GM12878 (cell line): ENCODE measurements at regions not wholly inside any gene's neighbourhood (a gene's known extent, or its start where the extent isn't known, plus 50 kb on each side); places are given as distances from the start of the nearest gene placed in this dataset.

ENCODE experiments used
- ATAC-seq: fragments of 200-7000 bp; cut with Tn5 transposase; 3 replicates; pipeline ENCODE4 v1.9.1; 2020; ENCODE audit warnings: mild to moderate bottlenecking, moderate library complexity
- BruUV-seq: library from RNA; stranded (reverse); fragments of 400-500 nt; replicated peaks from 2 replicates; lab custom pipeline; 2021; lab: Mats Ljungman, UMichigan
- CTCF ChIA-PET: fragments of 300-600 bp; sonication (Branson Sonifier 250); formaldehyde crosslinking; extraction: SDS; loops from one replicate; lab custom pipeline; 2021; ENCODE audit warnings: inconsistent platforms; lab: Yijun Ruan, JAX
- POLR2A ChIA-PET: fragments of 350-600 bp; formaldehyde crosslinking; extraction: SDS; loops from one replicate; lab custom pipeline; 2021; ENCODE audit warnings: inconsistent platforms; lab: Charles Lee
- RAD21 ChIA-PET: fragments of 300-600 bp; sonication (Branson Sonifier 250); formaldehyde crosslinking; loops from one replicate; lab custom pipeline; 2023; ENCODE audit warnings: antibody characterized with exemption; ENCODE audit not compliant: unreplicated experiment; lab: Charles Lee
- SMC1A ChIA-PET: fragments of 300-600 bp; sonication (Branson Sonifier 250); formaldehyde crosslinking; loops from one replicate; lab custom pipeline; 2023; ENCODE audit not compliant: unreplicated experiment, uncharacterized antibody; lab: Charles Lee
- DNase-seq: peaks from one replicate; pipeline ENCODE4 v3.0.0-alpha.2; 2011; ENCODE audit warnings: low read depth, low spot score
- FAIRE-seq: peaks from 3 replicates; lab custom pipeline; 2011; peaks lifted over from hg19 to GRCh38; lab: Jason Lieb, UNC
- H2AFZ ChIP-seq: 2 replicates; pipeline ENCODE4 v1.6.0; 2011; ENCODE audit warnings: low read depth, low read length, control low read depth; ENCODE audit not compliant: control insufficient read depth
- H3K27ac ChIP-seq: 2 replicates; pipeline ENCODE4 v1.5.1; 2011; ENCODE audit warnings: control low read depth; ENCODE audit not compliant: control insufficient read depth, insufficient read depth
- H3K27me3 ChIP-seq, 2 experiments: replicated peaks in 1 of 2; 2 replicates each; pipeline versions ENCODE4 v1.6.0 to v1.6.1; 2011; ENCODE audit warnings: low read length in 1 of 2; ENCODE audit not compliant: control insufficient read depth in 2 of 2, insufficient read depth in 2 of 2
- H3K36me3 ChIP-seq, 2 experiments: 2 replicates each; pipeline ENCODE4 v1.5.1; 2011; ENCODE audit warnings: low read length in 1 of 2; ENCODE audit not compliant: control insufficient read depth in 2 of 2, insufficient read depth in 2 of 2
- H3K4me1 ChIP-seq: 2 replicates; pipeline ENCODE4 v1.6.1; 2011; ENCODE audit warnings: mild to moderate bottlenecking, low read length, moderate library complexity, mixed read lengths; ENCODE audit not compliant: control insufficient read depth, insufficient read depth
- H3K4me2 ChIP-seq: 2 replicates; pipeline ENCODE4 v1.6.0; 2011; ENCODE audit warnings: control low read depth; ENCODE audit not compliant: control insufficient read depth, insufficient read depth
- H3K4me3 ChIP-seq: fragments of 200-600 bp; sonication (generic); 2 replicates; pipeline ENCODE4 v1.5.1; 2016
- H3K79me2 ChIP-seq: 2 replicates; pipeline ENCODE4 v1.6.0; 2011; ENCODE audit warnings: low read length; ENCODE audit not compliant: control insufficient read depth, insufficient read depth
- H3K9ac ChIP-seq: 2 replicates; pipeline ENCODE4 v1.8.0; 2011; ENCODE audit warnings: low read length, control low read depth, mixed read lengths; ENCODE audit not compliant: control insufficient read depth, insufficient read depth
- H3K9me3 ChIP-seq: replicated peaks from 3 replicates; pipeline ENCODE4 v1.5.1; 2011; ENCODE audit warnings: mild to moderate bottlenecking, low read length; ENCODE audit not compliant: control insufficient read depth, insufficient read depth
- H4K20me1 ChIP-seq: 2 replicates; pipeline ENCODE4 v1.6.0; 2011; ENCODE audit not compliant: control insufficient read depth, insufficient read depth
- CREB1 ChIP-seq: IDR thresholded peaks from 2 replicates; pipeline ENCODE4 v1.6.1; 2012; ENCODE audit warnings: low read depth, mild to moderate bottlenecking, inconsistent platforms
- HCFC1 ChIP-seq: fragments of 150-350 bp; IDR thresholded peaks from 2 replicates; pipeline ENCODE4 v1.6.1; 2014; ENCODE audit warnings: low read length
- NBN ChIP-seq: fragments of 450-650 bp; IDR thresholded peaks from 2 replicates; pipeline ENCODE4 v1.6.1; 2016
- RAD21 ChIP-seq: IDR thresholded peaks from 2 replicates; pipeline ENCODE4 v1.6.1; 2011; ENCODE audit warnings: mild to moderate bottlenecking, low read depth, low read length, moderate library complexity; ENCODE audit not compliant: insufficient read depth
- RUNX3 ChIP-seq: IDR thresholded peaks from 2 replicates; pipeline ENCODE4 v1.6.1; 2012; ENCODE audit warnings: low read length, inconsistent platforms
- SMC3 ChIP-seq: IDR thresholded peaks from 2 replicates; pipeline ENCODE4 v1.6.1; 2011; ENCODE audit warnings: low read length, improper control_type of control experiment, borderline replicate concordance
- SPI1 ChIP-seq: IDR thresholded peaks from 2 replicates; pipeline ENCODE4 v1.6.1; 2011; ENCODE audit warnings: low read depth, mild to moderate bottlenecking, low read length, moderate library complexity, borderline replicate concordance; ENCODE audit not compliant: insufficient read depth
- TBL1XR1 ChIP-seq: IDR thresholded peaks from 2 replicates; pipeline ENCODE4 v1.6.1; 2012; ENCODE audit warnings: low read depth, low read length, improper control_type of control experiment
- TCF12 ChIP-seq: IDR thresholded peaks from 2 replicates; pipeline ENCODE4 v1.6.1; 2011; ENCODE audit warnings: low read depth, mild to moderate bottlenecking, low read length
- WGBS: methylation state at CpG from one replicate; pipeline ENCODE4 v1.1.6; 2016; ENCODE audit warnings: low lambda C conversion rate; ENCODE audit not compliant: insufficient replicate concordance, insufficient coverage; ENCODE audit errors: missing lambda C conversion rate; 5-methylcytosine and 5-hydroxymethylcytosine counted together
- in situ Hi-C: fragments of 300-500 bp; cut with MboI; formaldehyde crosslinking; loops from 9 replicates; pipeline ENCODE4 v1.14.3; 2018; ENCODE audit warnings: mixed read lengths
- intact Hi-C: fragments of 100-400 bp; cut with micrococcal nuclease; formaldehyde crosslinking; loops from one replicate; pipeline ENCODE4 v1.14.2; 2022; ENCODE audit not compliant: unreplicated experiment
- TF ChIP-seq, protein P1 (sequence below): fragments of 450-650 bp; IDR thresholded peaks from 2 replicates; pipeline ENCODE4 v1.6.1; 2017; ENCODE audit warnings: mild to moderate bottlenecking
- TF ChIP-seq, protein P2 (sequence below): fragments of 450-650 bp; IDR thresholded peaks from 2 replicates; pipeline ENCODE4 v1.6.1; 2017; ENCODE audit warnings: low read depth, mild to moderate bottlenecking, moderate library complexity
- TF ChIP-seq, protein P3 (sequence below), 3 experiments: IDR thresholded peaks in 2 of 3; conservative IDR thresholded peaks in 1 of 3; 2 replicates each; pipeline ENCODE4 v1.5.1; 2011; ENCODE audit warnings: low read depth in 3 of 3, low read length in 3 of 3, mild to moderate bottlenecking in 3 of 3, control low read depth in 2 of 3, moderate library complexity in 2 of 3, inconsistent platforms in 1 of 3, mixed read lengths in 1 of 3; ENCODE audit not compliant: control insufficient read depth in 2 of 3, insufficient read depth in 1 of 3; ENCODE audit errors: extremely low read depth in 1 of 3

DNA sequence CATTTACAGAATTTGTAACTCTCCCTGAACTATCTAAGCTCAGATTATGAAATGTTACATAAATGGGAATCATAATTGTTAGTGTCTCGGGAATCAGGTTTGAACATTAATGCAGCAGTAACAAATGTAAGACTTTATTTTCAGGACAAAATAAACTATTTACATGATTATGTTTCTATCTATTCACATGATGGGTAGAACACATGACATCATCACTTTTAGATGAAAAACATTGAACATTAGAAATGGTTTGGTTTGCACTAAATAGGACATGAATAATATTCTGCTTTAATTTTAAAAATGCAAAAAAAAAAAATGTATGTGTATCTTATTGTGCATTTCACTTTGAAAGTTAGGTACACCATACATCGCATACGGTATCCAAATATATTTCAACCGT is 745.5 kb upstream of the POT1 start (continued):
- no peak for TF ChIP-seq CREB1
- no peak for TF ChIP-seq TCF12
- TF ChIP-seq RAD21, result no peak
- TF ChIP-seq, protein P1, sequence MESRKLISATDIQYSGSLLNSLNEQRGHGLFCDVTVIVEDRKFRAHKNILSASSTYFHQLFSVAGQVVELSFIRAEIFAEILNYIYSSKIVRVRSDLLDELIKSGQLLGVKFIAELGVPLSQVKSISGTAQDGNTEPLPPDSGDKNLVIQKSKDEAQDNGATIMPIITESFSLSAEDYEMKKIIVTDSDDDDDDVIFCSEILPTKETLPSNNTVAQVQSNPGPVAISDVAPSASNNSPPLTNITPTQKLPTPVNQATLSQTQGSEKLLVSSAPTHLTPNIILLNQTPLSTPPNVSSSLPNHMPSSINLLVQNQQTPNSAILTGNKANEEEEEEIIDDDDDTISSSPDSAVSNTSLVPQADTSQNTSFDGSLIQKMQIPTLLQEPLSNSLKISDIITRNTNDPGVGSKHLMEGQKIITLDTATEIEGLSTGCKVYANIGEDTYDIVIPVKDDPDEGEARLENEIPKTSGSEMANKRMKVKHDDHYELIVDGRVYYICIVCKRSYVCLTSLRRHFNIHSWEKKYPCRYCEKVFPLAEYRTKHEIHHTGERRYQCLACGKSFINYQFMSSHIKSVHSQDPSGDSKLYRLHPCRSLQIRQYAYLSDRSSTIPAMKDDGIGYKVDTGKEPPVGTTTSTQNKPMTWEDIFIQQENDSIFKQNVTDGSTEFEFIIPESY, result no peak
- no peak for TF ChIP-seq SPI1
- no peak for TF ChIP-seq NBN
- TF ChIP-seq, protein P2, sequence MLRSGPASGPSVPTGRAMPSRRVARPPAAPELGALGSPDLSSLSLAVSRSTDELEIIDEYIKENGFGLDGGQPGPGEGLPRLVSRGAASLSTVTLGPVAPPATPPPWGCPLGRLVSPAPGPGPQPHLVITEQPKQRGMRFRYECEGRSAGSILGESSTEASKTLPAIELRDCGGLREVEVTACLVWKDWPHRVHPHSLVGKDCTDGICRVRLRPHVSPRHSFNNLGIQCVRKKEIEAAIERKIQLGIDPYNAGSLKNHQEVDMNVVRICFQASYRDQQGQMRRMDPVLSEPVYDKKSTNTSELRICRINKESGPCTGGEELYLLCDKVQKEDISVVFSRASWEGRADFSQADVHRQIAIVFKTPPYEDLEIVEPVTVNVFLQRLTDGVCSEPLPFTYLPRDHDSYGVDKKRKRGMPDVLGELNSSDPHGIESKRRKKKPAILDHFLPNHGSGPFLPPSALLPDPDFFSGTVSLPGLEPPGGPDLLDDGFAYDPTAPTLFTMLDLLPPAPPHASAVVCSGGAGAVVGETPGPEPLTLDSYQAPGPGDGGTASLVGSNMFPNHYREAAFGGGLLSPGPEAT, result no peak
- TF ChIP-seq, all 136 proteins: peak for 0

DNA sequence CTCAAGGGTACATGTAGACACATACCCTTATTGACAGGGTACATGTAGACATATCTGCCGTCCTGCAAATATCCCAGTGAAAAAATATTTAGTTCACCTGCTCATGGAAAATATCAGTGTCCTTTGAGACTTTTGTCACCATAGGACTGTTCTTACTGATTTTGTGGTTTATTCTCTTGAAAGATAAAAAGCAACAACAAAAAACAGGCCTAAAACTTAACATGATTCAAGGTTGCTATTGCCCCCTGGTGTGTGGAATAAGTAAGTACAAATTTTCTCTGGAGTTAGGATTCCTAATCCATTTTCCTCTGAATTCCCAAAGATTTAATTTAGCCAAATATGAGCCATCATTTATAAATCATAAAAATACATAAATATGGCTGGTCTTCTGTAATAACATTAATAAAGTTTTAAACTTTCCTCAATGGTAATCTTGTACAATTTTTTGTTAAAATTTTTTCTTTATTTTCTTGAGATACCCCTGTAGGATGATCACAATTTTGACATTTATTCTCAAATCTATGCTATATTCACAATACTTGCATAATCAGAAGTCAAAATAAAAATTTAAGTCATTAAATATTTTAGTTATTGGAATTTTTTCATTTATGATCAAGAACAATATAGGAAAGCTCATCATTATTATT is 741.4 kb upstream of the POT1 start:
- 48% methylated on average over 1 of the region's 1 CpG for WGBS
- ATAC-seq, result peak; percentile 18; the same call in 1 of the 3 replicates
- Histone ChIP-seq H3K79me2 (no peaks in the 10 kb centered on the region), H4K20me1 (no peaks in the 10 kb centered on the region), H3K9ac (no peak overlapping the region), H2AFZ (no peak overlapping the region), H3K9me3 (no peaks in the 10 kb centered on the region), H3K27ac (no peak overlapping the region), H3K4me2 (no peak overlapping the region), H3K4me3 (no peak overlapping the region), H3K36me3 (no peaks in the 10 kb centered on the region), H3K27me3 (no peaks in the 10 kb centered on the region), H3K4me1 (no peaks in the 10 kb centered on the region)
- POLR2A ChIA-PET, result interaction anchor here (0.6 kb wide), 1 partner anchor 432 kb away, joined by 3 read pairs; no protein-coding TSS in a partner anchor
- CTCF ChIA-PET, result interaction anchor here (1.2 to 2.5 kb wide), 4 partner anchors 28 to 614 kb away, joined by 4 to 12 read pairs (median 8); no protein-coding TSS in a partner anchor
- SMC1A ChIA-PET, result interaction anchor here (1.0 kb wide), 1 partner anchor 609 kb away, joined by 5 read pairs; no protein-coding TSS in a partner anchor
- TF ChIP-seq, protein P1, result no peak
- TF ChIP-seq TBL1XR1, result no peak
- peak; percentile 82 for TF ChIP-seq RAD21
- TF ChIP-seq RUNX3, result peak; percentile 24; the same call in 1 of the 2 replicates
- TF ChIP-seq, protein P3, sequence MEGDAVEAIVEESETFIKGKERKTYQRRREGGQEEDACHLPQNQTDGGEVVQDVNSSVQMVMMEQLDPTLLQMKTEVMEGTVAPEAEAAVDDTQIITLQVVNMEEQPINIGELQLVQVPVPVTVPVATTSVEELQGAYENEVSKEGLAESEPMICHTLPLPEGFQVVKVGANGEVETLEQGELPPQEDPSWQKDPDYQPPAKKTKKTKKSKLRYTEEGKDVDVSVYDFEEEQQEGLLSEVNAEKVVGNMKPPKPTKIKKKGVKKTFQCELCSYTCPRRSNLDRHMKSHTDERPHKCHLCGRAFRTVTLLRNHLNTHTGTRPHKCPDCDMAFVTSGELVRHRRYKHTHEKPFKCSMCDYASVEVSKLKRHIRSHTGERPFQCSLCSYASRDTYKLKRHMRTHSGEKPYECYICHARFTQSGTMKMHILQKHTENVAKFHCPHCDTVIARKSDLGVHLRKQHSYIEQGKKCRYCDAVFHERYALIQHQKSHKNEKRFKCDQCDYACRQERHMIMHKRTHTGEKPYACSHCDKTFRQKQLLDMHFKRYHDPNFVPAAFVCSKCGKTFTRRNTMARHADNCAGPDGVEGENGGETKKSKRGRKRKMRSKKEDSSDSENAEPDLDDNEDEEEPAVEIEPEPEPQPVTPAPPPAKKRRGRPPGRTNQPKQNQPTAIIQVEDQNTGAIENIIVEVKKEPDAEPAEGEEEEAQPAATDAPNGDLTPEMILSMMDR (IDR thresholded peaks at IDR 0.05 in 2 of 3, conservative IDR thresholded peaks at IDR 0.05 in 1 of 3; ENCODE audit: control insufficient read depth in 2 of 3, extremely low read depth in 1 of 3, insufficient read depth in 1 of 3, low read depth in 3 of 3, low read length in 3 of 3), result peak; percentile 50 to 54 (median 52); a peak in 5 of 6 replicates
- peak; percentile 58; the same call in 1 of the 2 replicates for TF ChIP-seq SMC3
- no peak for TF ChIP-seq HCFC1
- RAD21 ChIA-PET, result interaction anchor here (1.0 to 2.7 kb wide), 3 partner anchors 609 to 611 kb away, joined by 3 to 11 read pairs (median 5); no protein-coding TSS in a partner anchor
- DNase-seq, result no peak
- in situ Hi-C loops, result loop anchor here (5.0 kb wide), 1 partner anchor 609 kb away; no protein-coding TSS in a partner anchor
- intact Hi-C loops, result loop anchor here (2.0 kb wide), 1 partner anchor 610 kb away; no protein-coding TSS in a partner anchor
- no peak for FAIRE-seq
- no TSS peak for BruUV-seq
